Gastrocnemius medialis (tissue), 4 donors: ENCODE measurements at regions not wholly inside any gene's neighbourhood (a gene's known extent, or its start where the extent isn't known, plus 50 kb on each side); places are given as distances from the start of the nearest gene placed in this dataset.

ENCODE experiments used
- CTCF ChIP-seq, 5 experiments: fragments of 450-650 bp in 3 of 5; fragments of 200-600 bp in 2 of 5; sonication (generic) in 2 of 5; IDR thresholded peaks in 4 of 5; conservative IDR thresholded peaks in 1 of 5; 1 replicate in 4 of 5; 2 replicates in 1 of 5; pipeline ENCODE4 v1.5.1; 2016 to 2019; ENCODE audit warnings: antibody characterized with exemption in 5 of 5, mild to moderate bottlenecking in 3 of 5, moderate library complexity in 3 of 5
- POLR2A ChIP-seq, 2 donors: fragments of 450-650 bp; IDR thresholded peaks; one replicate each; pipeline ENCODE4 v1.6.1; 2017; ENCODE audit warnings: antibody characterized with exemption in 2 of 2, mild to moderate bottlenecking in 2 of 2, moderate library complexity in 2 of 2

DNA sequence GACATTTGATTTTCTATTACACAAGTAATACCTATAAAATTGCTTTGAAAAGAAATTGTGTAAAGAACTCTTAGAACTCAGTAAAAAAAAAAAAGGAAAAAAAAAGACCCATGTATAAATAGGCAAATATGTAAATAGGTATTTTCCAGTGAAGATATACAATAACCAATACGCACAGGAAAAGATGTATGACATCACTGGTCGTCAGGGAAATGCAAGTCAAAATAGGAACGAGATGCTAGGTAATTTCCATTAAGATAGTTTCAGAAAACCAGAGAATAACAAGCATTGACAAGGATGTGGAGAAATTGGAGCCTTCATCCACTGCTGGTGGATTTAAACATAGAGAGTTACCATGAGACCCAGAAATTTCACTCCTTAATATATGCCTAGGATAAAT lies 708.8 kb downstream of the MTRR start:
- TF ChIP-seq CTCF (IDR thresholded peaks at IDR 0.05 in 4 of 5, conservative IDR thresholded peaks at IDR 0.05 in 1 of 5) (no peak), POLR2A (IDR thresholded peaks at IDR 0.05) (no peak)
